GM23338 (cell line): ENCODE measurements at regions not wholly inside any gene's neighbourhood (a gene's known extent, or its start where the extent isn't known, plus 50 kb on each side); places are given as distances from the start of the nearest gene placed in this dataset.
A peak's percentile ranks its signal among the peaks of the same experiment; 100 is the strongest.

ENCODE experiments used
- ATAC-seq: fragments of 200-7000 bp; cut with Tn5 transposase; 3 replicates; pipeline ENCODE4 v1.9.1; 2020
- DNase-seq: peaks from one replicate; pipeline ENCODE4 v3.0.0-alpha.2; 2015; ENCODE audit warnings: low spot score
- H2AFZ ChIP-seq: fragments of 200-600 bp; sonication (generic); 2 replicates; pipeline ENCODE4 v1.8.0; 2016; ENCODE audit warnings: antibody characterized with exemption, mild to moderate bottlenecking, moderate library complexity
- H3F3A ChIP-seq: fragments of 200-600 bp; sonication (generic); replicated peaks from 2 replicates; pipeline ENCODE4 v1.8.0; 2017; ENCODE audit warnings: antibody characterized with exemption, mixed run types, low read depth
- H3K27ac ChIP-seq: fragments of 200-600 bp; sonication (generic); 2 replicates; pipeline ENCODE4 v1.6.1; 2016; ENCODE audit warnings: low read depth
- H3K27me3 ChIP-seq: fragments of 200-600 bp; sonication (generic); 2 replicates; pipeline ENCODE4 v1.8.0; 2016; ENCODE audit warnings: mild to moderate bottlenecking, mixed run types, moderate library complexity; ENCODE audit not compliant: insufficient read depth
- H3K36me3 ChIP-seq: fragments of 200-600 bp; sonication (generic); 2 replicates; pipeline ENCODE4 v1.8.0; 2016; ENCODE audit warnings: mild to moderate bottlenecking; ENCODE audit not compliant: insufficient read depth
- H3K4me1 ChIP-seq: fragments of 200-600 bp; sonication (generic); 2 replicates; pipeline ENCODE4 v1.8.0; 2016; ENCODE audit warnings: mild to moderate bottlenecking, moderate library complexity; ENCODE audit not compliant: insufficient read depth
- H3K4me2 ChIP-seq: fragments of 200-600 bp; sonication (generic); 2 replicates; pipeline ENCODE4 v1.7.1; 2017; ENCODE audit warnings: mixed run types
- H3K4me3 ChIP-seq: fragments of 200-600 bp; sonication (generic); 2 replicates; pipeline ENCODE4 v1.6.1; 2016; ENCODE audit warnings: mixed run types
- H3K79me2 ChIP-seq: fragments of 200-600 bp; sonication (generic); replicated peaks from 2 replicates; pipeline ENCODE4 v1.8.0; 2017; ENCODE audit warnings: mild to moderate bottlenecking; ENCODE audit not compliant: insufficient read depth
- H3K9me2 ChIP-seq: fragments of 200-600 bp; sonication (generic); 2 replicates; pipeline ENCODE4 v1.8.0; 2017; ENCODE audit not compliant: insufficient read depth
- H4K20me1 ChIP-seq: fragments of 200-600 bp; sonication (generic); replicated peaks from 2 replicates; pipeline ENCODE4 v1.8.0; 2017; ENCODE audit warnings: mild to moderate bottlenecking; ENCODE audit not compliant: insufficient read depth
- H3K27ac Mint-ChIP-seq: 2 replicates; pipeline ENCODE4 v1.8.0; 2020; ENCODE audit warnings: inconsistent platforms, mild to moderate bottlenecking, moderate library complexity, mixed read lengths
- H3K27me3 Mint-ChIP-seq: 3 replicates; pipeline ENCODE4 v1.8.0; 2022; ENCODE audit warnings: low read depth, mild to moderate bottlenecking, moderate library complexity, mixed read lengths, inconsistent platforms; ENCODE audit not compliant: insufficient read depth, poor library complexity
- H3K36me3 Mint-ChIP-seq: 3 replicates; pipeline ENCODE4 v1.8.0; 2021; ENCODE audit warnings: low read depth, mild to moderate bottlenecking, inconsistent platforms, moderate library complexity, mixed read lengths
- H3K4me1 Mint-ChIP-seq: 3 replicates; pipeline ENCODE4 v1.8.0; 2020; ENCODE audit warnings: mild to moderate bottlenecking, inconsistent platforms, mixed read lengths
- H3K4me3 Mint-ChIP-seq: 3 replicates; pipeline ENCODE4 v1.8.0; 2021; ENCODE audit warnings: moderate library complexity, mild to moderate bottlenecking, inconsistent platforms, mixed read lengths
- H3K9me3 Mint-ChIP-seq: 3 replicates; pipeline ENCODE4 v1.8.0; 2020; ENCODE audit warnings: moderate library complexity, mild to moderate bottlenecking, inconsistent platforms, mixed read lengths
- CREB1 ChIP-seq: fragments of 250-450 bp; sonication (Bioruptor Pico); IDR thresholded peaks from 2 replicates; pipeline ENCODE4 v1.5.0; 2020; ENCODE audit warnings: low read depth, mild to moderate bottlenecking, moderate library complexity
- EZH2 ChIP-seq: fragments of 200-600 bp; sonication (generic); IDR thresholded peaks from one replicate; pipeline ENCODE4 v1.8.0; 2017; ENCODE audit warnings: antibody characterized with exemption, mild to moderate bottlenecking, low read depth; ENCODE audit not compliant: unreplicated experiment
- JUNB ChIP-seq: IDR thresholded peaks from one replicate; pipeline ENCODE4 v1.6.1; 2016; ENCODE audit warnings: antibody characterized with exemption; ENCODE audit not compliant: unreplicated experiment
- POLR2AphosphoS5 ChIP-seq: IDR thresholded peaks from 2 replicates; pipeline ENCODE4 v1.6.1; 2016; ENCODE audit warnings: antibody characterized with exemption, low read depth
- REST ChIP-seq: IDR thresholded peaks from one replicate; pipeline ENCODE4 v1.6.1; 2018; ENCODE audit warnings: antibody characterized with exemption; ENCODE audit not compliant: unreplicated experiment
- ZNF331 ChIP-seq: fragments of 250-450 bp; sonication (Bioruptor Pico); IDR thresholded peaks from 2 replicates; pipeline ENCODE4 v1.5.0; 2020; ENCODE audit warnings: low read depth, mild to moderate bottlenecking, moderate library complexity
- TF ChIP-seq, protein P1 (sequence below), 2 experiments: fragments of 200-600 bp in 1 of 2; sonication (generic) in 1 of 2; conservative IDR thresholded peaks; 2 replicates each; pipeline versions ENCODE4 v1.5.1 to v1.6.1; 2016 to 2017; ENCODE audit warnings: antibody characterized with exemption in 2 of 2, low read depth in 2 of 2, mild to moderate bottlenecking in 2 of 2, moderate library complexity in 1 of 2

GRCh38 chr20:50317609-50318008 lies 127.0 kb downstream of the CEBPB start:
- no peak overlapping the region for H3K4me3 ChIP-seq
- ATAC-seq (no peak), DNase-seq (peak; percentile 32)
- Mint-ChIP-seq H3K36me3 (no peaks in the 10 kb centered on the region; the same call in 2 of the 3 replicates), H3K9me3 (no peaks in the 10 kb centered on the region), H3K27me3 (peaks cover 2% of the 10 kb centered on the region), H3K4me1 (peaks cover 11% of the 10 kb centered on the region), H3K4me3 (no peak overlapping the region), H3K27ac (no peak overlapping the region)
- TF ChIP-seq REST (no peak), ZNF331 (CRISPR knock-in tag) (no peak), JUNB (no peak)
- TF ChIP-seq, protein P1, sequence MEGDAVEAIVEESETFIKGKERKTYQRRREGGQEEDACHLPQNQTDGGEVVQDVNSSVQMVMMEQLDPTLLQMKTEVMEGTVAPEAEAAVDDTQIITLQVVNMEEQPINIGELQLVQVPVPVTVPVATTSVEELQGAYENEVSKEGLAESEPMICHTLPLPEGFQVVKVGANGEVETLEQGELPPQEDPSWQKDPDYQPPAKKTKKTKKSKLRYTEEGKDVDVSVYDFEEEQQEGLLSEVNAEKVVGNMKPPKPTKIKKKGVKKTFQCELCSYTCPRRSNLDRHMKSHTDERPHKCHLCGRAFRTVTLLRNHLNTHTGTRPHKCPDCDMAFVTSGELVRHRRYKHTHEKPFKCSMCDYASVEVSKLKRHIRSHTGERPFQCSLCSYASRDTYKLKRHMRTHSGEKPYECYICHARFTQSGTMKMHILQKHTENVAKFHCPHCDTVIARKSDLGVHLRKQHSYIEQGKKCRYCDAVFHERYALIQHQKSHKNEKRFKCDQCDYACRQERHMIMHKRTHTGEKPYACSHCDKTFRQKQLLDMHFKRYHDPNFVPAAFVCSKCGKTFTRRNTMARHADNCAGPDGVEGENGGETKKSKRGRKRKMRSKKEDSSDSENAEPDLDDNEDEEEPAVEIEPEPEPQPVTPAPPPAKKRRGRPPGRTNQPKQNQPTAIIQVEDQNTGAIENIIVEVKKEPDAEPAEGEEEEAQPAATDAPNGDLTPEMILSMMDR (conservative IDR thresholded peaks at IDR 0.05; ENCODE audit: low read depth in 2 of 2): 0 out of 4 replicates have a peak, but pooled peaks of 1 of the 2 experiments have one; percentile 9
- no peak overlapping the region for H3K4me2 ChIP-seq
- H3K27me3 ChIP-seq: no peaks in the 10 kb centered on the region
- H3F3A ChIP-seq: no peaks in the 10 kb centered on the region
- no peak overlapping the region for H2AFZ ChIP-seq
- H4K20me1 ChIP-seq: no peaks in the 10 kb centered on the region
- no peaks in the 10 kb centered on the region; the same call in 1 of the 2 replicates for H3K9me2 ChIP-seq
- H3K36me3 ChIP-seq: no peaks in the 10 kb centered on the region
- H3K4me1 ChIP-seq: peaks cover 5% of the 10 kb centered on the region; the same call in 1 of the 2 replicates
- H3K79me2 ChIP-seq: no peaks in the 10 kb centered on the region
- no peak overlapping the region for H3K27ac ChIP-seq

GRCh38 chr20:50318710-50319109 lies 128.1 kb downstream of the CEBPB start:
- Histone ChIP-seq H3K4me2 (no peak overlapping the region), H2AFZ (no peak overlapping the region), H3K36me3 (no peaks in the 10 kb centered on the region), H4K20me1 (no peaks in the 10 kb centered on the region), H3K4me3 (no peak overlapping the region), H3F3A (no peaks in the 10 kb centered on the region), H3K27ac (no peak overlapping the region), H3K4me1 (peaks cover 5% of the 10 kb centered on the region; the same call in 1 of the 2 replicates), H3K27me3 (no peaks in the 10 kb centered on the region), H3K79me2 (no peaks in the 10 kb centered on the region), H3K9me2 (no peaks in the 10 kb centered on the region; the same call in 1 of the 2 replicates)
- DNase-seq: no peak
- Mint-ChIP-seq H3K4me3 (no peak overlapping the region), H3K27me3 (peaks cover 2% of the 10 kb centered on the region), H3K36me3 (no peaks in the 10 kb centered on the region; the same call in 2 of the 3 replicates), H3K27ac (no peak overlapping the region), H3K4me1 (peaks cover 11% of the 10 kb centered on the region), H3K9me3 (no peaks in the 10 kb centered on the region)
- ATAC-seq: no peak
- TF ChIP-seq JUNB: no peak
- TF ChIP-seq POLR2AphosphoS5: no peak
- TF ChIP-seq CREB1 (CRISPR knock-in tag): no peak
- TF ChIP-seq EZH2: no peak
- no peak for TF ChIP-seq REST
